NCI-H526 treated with DMSO at 0.1 percent for 48 hours (cell line): ENCODE measurements at regions not wholly inside any gene's neighbourhood (a gene's known extent, or its start where the extent isn't known, plus 50 kb on each side); places are given as distances from the start of the nearest gene placed in this dataset.
A peak's percentile ranks its signal among the peaks of the same experiment; 100 is the strongest.
"Not testable (repeated sequence)": the region's sequence is repeated elsewhere in the genome, so short reads cannot be mapped to it uniquely, and the experiment has no call there.

ENCODE experiments used
- DNase-seq: peaks from one replicate; lab custom pipeline; 2025; lab: John Stamatoyannopoulos, UW

DNA sequence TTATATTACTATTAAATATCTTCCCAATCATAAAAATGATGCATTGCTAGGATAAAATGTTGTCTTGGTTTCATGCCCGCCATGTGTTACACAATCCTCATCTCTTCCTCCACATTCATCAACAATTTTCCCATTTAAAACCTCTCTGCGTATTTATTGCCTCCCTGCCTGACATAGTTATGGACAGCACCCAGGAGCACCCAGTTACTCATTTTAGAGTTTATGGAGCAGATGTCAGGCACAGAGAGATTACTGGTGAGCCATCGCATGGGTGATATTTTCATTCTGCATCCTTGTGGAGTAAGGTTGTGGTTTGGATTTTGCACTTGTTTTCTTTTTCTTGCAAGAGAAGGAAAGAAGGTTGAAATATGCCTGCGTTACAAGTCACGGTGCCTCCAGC, 116.7 kb upstream of the NPAS2 start:
- no peak for DNase-seq

DNA sequence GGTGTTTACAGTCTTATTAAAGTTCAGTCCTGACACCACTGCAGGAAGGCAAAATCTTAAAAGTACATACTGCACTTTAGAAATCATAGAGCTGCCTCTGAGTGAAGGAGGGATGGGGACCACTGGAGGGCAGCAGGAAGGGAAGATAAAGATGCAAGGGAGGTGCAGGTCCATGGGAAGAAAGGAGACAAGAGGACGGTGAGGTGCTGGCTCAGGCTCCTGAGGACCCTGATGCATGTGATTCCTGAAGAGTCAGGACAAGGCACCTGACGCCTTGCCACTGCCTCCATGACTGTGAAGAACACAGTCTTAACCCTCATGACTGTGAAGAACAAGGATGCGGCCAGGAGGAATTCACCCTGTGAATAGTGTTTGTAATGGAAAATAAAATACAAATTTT, 116.2 kb upstream of the NPAS2 start:
- no peak for DNase-seq

DNA sequence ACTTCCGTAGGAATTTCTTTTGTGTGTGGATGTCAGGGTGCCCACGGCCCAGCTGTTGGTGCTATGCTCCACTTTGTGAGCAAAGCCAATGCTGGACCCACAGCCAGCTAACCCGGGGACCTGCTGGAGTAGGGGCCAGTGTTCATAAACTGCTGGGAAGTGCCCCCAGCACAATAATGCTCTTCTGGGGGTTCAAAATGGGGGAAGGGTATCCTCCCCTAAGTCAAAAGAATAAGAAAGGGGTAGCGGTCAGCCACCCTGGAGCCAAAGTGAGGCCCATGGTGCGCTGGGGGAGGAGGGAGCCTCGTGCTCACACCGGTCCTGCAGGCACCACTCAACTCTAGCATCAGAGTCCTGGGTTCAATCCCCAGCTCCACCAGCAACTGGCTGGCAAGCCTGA, 115.8 kb upstream of the NPAS2 start:
- DNase-seq, result no peak

DNA sequence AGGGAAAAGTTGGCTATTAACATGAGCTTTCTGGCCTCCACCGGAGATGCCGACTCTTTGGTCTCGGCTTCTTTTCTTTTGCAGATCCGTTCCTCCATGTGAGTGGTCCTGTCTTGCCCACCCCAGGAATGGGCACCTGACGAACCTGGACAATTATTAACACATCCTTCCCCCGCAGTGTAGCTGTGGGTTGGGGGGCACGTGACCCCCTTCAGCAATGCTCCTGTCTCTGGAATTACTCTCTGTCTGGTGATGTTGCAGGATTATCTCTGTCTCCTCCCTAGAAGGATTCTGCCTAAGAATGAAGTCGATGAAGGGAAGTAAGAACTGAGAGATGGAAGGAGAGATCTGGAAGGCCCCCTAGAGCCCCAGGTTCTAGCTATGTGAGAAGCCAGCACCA, 115.2 kb upstream of the NPAS2 start:
- DNase-seq, result no peak

DNA sequence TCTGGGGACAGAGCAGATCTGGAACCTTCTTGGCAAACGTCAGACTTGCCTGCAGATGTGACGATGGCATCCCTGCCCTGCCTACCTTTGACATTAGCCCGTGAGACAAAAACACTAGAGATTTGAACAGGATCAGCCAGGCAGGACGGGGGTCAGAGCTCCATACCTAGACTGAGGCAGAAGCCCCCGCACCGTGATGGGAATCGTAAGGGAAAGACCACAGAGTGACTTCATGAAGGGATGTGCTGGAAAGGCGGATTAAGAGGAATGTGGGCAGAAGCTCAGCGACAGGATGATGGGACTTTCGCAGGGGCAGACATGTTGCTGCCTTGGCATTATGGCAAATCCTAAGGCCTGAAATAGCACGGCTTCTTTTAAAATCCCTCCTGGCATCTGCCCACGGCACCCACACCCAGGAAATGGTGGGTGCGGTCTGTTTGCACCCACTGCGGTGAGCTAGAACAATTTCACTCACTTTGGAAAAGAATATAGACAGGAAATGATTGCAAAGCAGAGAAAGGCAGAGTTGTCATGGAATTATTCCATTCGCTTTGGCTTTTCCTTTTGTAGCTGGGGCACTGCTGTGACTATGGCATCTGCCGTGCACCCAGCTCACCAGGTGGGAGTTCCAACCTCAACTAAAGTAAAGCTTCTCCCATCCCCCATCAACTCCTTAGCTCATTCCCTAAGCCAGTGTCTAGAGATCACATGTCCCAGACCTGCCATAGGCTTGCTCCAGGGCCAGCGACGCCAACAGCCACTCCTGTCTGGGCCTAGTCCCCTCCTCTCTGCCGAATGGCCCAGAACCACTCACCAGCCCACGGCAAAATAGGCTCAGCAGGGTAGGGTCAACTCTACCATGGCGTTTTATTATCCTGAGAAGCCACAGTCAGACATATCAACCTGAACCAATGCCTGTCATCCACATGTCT, 112.7 kb upstream of the NPAS2 start:
- no peak for DNase-seq

DNA sequence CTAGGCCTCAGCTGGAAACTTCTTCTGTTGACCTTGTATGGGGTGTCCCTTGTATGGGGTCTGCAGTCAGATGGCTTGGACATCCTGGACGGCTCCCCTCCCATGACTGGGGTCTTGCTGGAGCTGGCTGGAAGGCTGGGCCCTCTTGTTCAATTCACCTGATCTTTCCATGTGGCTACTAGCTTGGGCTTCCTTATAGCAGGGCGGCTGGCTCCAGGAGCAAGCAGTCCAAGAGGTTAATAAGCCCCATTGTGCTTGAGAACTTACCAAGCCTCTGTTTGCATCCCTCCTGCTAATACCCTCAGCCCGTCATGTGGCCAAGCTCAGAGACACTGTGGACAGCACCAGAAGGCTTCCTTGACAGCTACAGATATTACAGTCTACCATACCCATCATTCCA, 111.6 kb upstream of the NPAS2 start:
- no peak for DNase-seq

DNA sequence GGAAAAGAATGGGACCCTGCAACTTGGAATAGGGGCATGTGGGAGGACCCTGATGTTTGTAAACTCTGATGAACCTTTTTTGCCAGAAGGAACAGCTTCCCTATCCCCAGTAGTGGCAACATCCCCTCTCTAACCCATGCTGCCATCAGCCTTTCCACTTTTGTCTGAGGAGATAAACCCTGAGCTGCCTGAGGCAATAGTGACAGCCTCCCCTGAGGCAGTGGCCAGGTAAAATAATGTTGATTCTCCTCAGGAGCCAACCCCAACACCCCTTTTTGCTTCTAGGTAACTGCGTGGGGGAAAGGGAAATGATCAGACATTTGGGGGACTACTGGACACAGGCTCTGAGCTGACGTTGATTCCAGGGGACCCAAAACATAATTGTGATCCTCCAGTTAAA, 106.8 kb upstream of the NPAS2 start:
- DNase-seq, result no peak

DNA sequence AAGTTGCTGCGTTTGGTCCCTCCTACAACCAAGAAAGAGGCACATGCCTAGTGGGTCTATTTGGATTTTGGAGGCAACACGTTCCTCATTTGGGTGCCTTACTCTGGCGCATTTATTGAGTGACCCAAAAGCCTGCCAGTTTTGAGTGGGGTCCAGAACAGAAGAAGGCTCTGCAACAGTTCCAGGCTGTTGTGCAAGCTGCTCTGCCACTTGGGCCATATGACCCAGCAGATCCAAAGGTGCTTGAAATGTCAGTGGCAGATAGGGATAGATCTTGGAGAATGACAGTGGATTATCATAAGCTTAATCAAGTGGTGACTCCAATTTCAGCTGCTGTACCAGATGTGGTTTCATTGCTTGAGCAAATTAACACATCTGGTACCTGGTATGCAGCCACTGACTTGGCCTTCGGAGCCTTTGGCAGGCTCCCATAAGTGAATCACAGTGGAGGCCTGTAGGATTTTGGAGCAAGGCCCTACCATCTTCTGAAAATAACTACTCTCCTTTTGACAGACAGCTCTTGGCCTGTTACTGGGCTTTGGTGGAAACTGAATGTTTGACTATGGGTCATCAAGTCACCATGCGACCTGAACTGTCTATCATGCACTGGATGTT, 105.4 kb upstream of the NPAS2 start:
- not testable (repeated sequence) for DNase-seq

DNA sequence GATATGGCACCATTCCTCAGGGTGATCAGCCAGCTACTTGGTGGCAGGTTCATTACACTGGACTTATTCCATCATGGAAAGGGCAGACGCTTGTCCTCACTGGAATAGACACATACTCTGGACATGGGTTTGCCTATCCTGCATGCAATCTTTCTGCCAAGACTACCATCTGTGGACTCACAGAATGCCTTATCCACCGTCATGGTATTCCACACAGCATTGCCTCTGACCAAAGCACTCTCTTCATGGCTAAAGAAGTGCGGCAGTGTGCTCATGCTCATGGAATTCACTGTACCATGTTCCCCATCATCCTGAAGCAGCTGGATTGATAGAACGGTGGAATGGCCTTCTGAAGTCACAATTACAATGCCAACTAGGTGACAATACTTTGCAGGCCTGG, 104.1 kb upstream of the NPAS2 start:
- DNase-seq, result not testable (repeated sequence)

DNA sequence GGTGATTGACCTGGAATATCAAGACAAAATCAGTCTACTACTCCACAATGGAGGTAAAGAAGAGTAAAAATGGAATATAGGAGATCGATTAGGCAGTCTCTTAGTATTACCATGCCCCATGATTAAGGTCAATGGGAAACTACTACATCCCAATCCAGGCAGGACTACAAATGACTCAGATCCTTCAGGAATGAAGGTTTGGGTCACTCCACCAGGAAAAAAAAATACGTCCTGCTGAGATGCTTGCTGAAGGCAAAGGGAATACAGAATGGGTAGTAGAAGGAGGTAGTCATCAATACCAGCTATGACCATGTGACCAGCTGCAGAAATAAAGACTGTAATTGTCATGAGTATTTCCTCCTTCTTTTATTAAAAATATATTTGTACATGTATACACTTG, 103.4 kb upstream of the NPAS2 start:
- DNase-seq, result no peak

DNA sequence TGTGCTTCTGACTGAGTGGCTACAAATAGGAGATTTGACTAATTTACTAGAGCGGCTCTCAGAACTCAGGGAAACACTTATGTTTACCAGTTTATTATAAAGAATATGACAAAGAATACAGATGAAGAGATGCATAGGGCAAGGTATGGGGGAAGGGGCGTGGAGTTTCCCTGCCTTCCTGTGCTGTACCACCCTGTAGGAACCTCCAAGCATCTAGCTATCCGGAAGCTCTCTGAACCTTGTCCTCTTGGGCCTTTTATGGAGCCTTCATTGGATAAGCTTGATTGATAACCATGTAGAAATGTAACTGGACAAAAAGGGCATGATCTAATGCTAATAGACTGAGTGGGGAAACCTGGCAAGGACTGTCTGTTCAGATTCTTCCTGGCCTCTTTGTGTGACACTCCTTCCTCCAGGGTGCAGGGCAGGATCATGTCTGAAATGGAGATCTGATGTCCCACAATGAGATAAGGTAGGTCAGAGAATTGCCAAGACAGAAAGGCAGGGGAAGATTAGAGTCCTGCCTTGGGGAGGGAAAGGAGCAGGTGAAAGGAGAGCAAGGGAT, 101.8 kb upstream of the NPAS2 start:
- no peak for DNase-seq

DNA sequence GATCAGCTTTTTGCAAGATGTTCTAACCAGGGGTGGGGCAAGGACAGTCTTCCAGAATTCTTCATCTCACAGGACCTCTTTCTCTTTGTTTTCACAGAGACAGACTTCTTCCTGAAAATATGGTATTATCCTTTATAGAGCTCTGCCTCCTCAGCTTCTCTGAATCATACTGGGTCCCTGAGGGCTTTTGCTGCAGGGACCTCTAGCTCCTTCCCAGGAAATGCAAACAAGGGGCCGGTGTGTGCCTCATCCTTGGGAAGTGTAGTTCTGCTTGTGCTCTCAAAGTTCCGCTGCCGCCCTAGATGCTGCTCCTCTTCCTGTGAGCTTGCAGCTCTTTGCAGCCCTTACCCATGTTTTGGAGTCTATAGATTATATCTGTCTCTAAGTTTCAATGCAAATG, 99.5 kb upstream of the NPAS2 start:
- no peak for DNase-seq

DNA sequence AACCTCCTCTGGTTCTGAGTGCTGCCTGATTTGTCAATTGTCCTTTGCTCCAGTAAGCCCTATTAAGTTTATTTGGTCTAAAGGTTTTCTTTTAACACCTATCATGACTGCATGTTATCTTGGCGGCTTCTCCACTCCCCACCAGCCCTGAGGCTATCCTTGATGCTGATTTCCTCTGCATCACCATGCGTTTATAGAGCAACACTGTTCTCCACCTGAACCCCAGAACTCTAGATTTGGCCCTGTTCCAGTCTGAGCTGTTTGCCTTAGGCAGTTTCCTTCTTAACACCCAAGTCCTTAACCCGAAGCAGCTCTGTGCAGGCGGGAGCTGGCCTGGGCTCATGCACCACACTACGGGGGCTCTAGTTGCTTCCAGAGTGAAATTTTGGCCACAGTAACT, 98.2 kb upstream of the NPAS2 start:
- DNase-seq, result no peak

DNA sequence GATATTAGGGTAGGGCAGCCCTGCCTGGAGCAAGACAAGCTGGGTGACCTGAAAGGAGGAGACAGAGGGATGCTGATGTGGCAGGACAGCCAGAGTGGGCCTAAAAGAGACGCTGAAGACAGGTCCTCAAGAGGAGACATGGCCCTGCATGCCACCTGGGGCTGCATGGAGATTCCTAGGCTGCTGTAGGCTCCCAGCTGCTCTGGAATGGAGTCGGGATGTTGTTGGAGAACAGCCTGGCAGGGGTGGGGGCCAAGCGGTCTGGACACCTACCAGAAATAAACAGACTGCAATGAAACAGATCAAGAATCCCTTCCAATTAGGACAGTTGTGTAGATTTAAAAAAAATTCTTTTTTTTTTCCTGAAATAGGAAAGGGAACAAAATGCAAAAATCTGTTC, 97.8 kb upstream of the NPAS2 start:
- no peak for DNase-seq

DNA sequence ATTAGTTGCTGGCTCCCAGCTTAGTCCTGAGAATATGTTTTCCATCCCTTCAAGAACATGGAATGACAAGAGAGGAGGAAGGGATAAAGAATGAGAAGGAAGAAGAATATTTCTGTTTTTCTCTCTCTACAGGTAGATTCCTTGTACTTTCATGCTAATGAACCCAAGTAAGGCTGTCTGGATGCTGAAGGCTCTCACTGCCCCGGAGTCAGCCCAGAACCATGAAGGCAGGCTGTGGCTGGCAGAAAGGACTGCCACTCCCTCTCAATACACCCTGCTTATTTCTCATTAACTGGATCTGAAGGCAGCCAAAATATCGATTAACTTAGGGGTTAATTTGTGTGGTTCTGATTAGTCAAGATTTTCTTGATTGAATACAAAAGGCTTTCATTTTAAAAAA, 93.1 kb upstream of the NPAS2 start:
- DNase-seq, result no peak

DNA sequence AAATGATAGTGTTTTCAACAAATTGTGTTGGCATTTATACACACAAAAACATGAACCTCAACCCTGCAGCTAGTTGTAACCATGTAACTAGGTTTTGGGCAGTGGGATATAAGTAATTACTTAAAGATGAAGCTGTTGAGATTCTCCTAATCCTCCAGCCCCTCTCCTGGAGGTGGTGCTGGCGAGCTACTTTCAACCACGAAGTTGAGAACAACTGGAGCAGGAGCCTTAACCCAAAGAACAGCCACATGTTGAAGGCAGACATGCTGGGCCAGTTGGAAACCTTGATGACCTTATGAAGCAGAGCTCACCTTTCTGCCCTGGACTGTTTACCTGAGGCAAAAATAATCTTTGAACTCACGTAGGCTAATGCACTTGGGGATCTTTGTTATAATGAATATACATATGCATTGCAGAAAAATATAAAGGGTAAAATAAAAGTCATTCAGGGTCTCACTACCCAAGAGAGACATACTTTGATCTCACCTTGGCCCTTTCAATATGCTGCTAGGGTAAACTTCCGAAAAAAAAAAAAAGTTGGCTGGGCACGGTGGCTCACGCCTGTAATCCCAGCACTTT, 89.6 kb upstream of the NPAS2 start:
- peak; percentile 49 for DNase-seq

DNA sequence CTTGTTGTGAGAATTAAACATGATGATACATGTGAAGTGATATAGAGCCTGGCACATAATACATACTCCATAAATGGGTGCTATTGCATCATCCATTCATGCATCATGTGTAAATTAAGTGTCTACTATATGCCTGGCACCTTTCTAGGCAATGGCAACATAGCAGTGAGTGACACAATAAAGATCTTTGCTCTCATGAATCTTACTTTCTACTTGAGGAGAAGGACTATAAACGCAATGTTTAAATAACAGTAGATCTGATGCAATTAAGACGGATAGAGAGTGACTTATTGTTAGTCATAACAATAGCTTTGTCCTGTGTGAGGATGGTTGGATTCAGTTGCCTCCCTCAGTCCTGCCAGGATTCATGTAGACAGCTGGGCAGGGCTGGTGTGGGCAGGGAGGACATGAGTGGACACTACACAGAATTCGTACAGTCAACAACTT, 88.4 kb upstream of the NPAS2 start:
- DNase-seq, result no peak

DNA sequence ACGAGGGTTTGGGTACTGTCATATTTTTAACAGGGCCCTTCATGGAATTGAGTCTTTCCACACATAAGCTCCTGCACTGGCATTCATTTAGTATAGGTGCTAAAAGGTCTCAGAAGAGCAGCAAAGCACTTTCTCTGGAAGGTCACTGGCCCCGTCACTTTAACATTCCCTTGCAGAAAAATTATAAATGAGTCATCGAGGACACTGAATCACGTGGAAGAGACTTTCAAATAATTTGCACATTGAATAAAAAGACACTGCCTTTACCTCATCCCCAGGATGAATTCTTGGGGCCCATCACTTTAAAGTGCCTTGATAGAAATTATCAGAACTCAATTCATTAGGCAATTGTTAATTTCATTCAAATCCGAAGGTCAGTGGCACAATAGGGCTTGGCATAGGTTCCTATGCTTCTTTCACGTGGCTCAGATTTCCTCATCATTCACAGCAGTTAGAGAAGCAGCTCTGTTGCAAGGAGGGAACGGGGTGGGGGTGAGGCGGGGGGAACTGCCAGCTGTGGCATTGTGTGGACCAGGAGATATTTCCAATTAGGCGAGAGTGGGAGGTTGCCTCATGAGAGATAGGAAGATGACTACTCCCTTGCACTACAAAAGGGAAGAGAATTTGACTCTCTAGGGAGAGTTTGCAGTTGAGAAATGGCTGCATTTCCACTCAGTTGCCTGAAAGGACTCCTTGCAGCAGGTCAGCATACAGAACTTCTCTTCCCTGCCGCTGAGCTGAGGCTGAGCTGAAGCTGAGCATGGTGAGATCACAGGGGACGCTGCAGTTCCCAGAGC, 86.3 kb upstream of the NPAS2 start:
- DNase-seq, result no peak

DNA sequence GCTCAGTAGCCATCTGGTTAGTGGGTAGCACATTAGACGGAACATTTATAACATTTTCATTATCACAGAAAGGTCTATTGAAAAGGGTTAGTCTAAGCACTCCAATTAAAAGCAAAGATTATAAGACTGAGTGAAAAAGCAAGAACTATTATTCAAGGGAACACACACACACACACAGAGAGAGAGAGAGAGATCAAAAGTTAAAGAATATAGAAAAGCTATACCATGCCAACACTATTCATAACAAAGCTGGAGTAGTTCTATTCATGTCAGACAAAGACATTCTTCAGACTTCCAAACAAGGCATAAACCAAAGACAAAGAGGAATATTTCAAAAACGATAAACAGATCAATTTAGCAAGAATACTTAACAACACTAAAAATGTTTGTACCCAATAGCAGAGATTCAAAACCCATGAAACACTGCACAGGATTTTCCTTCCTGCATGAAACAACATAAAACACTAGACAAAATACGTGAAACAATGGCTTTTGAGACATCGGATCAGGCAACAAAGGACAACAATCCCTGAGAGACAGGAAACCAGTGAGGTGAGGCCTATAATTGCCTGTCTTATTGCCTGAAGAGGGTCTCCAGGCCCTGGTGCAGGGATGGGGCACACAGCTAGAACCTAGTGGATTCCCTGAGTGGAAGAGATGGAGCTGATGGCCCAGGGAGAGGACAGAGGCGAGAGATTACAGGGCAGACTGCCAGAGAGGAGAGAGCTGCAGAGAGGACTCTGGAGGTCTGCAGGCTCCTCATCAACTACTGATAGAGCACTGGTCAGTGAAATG, 83.6 kb upstream of the NPAS2 start:
- DNase-seq, result no peak

DNA sequence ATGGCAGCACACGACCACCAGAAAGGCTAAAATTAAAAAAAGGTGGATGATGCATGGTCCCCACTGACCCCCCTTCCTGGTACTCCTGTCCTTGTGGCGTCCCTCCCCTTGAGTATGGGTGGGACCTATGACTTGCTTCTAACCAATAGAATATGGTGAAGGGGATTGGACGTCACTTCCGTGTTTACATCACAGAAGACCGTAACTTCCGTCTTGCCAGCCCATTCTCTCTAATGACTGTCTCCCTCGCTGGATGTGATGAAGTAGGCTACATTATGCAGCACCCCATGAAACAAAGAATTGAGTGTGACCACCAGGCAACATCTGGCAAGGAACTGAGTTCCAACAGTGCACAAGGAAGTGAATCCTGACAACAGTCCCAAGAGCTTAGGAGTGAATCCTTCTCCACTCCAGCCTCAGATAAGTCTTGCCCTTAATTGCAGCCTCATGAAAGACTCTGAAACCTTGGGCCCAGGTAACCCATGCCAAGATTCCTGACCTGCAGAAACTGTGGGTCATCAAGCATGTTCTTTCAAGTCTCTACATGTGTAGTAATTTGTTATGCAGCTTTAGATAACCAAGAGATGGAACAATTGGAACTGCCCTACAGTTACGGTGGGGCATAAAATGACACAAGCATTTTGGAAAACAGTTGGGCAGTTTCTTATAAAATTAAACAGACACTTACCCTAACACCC, 80.1 kb upstream of the NPAS2 start:
- DNase-seq, result no peak

DNA sequence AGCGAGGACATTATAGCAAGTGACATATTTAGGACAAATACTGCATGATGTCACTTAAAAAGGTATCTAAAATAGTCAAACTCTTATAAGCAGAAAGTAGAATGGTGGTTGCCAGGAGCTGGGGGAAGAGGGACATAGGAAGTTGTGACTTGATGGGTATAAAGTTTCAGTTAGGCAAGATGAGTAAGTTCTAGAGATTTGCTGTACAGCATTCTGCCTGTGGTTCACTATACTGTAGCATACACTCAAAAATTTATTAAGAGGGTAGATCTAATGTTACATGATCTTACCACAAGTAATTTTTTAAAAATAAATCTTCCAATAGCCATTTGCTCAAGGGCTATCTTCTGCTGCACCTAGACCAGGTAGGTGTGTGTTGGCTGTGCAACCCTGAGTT, 78.1 kb upstream of the NPAS2 start:
- DNase-seq, result no peak
